Activated naive CD8-positive, alpha-beta T cell treated with anti-CD3 and anti-CD28 coated beads for 36 hours (primary cell): ENCODE measurements at regions not wholly inside any gene's neighbourhood (a gene's known extent, or its start where the extent isn't known, plus 50 kb on each side); places are given as distances from the start of the nearest gene placed in this dataset.

Experiments used
- DNase-seq: peaks from one replicate; pipeline ENCODE4 v3.0.0; 2021
- H3K27ac Mint-ChIP-seq: one replicate; pipeline ENCODE4 v1.8.0; 2022; ENCODE audit warnings: mild to moderate bottlenecking, moderate library complexity, mixed read lengths
- H3K27me3 Mint-ChIP-seq: one replicate; pipeline ENCODE4 v1.8.0; 2022; ENCODE audit warnings: mild to moderate bottlenecking, mixed read lengths
- H3K36me3 Mint-ChIP-seq: one replicate; pipeline ENCODE4 v1.8.0; 2021; ENCODE audit warnings: mild to moderate bottlenecking, mixed read lengths
- H3K4me1 Mint-ChIP-seq: one replicate; pipeline ENCODE4 v1.8.0; 2021; ENCODE audit warnings: mixed read lengths
- H3K4me3 Mint-ChIP-seq: one replicate; pipeline ENCODE4 v1.8.0; 2022; ENCODE audit warnings: mild to moderate bottlenecking, moderate library complexity, mixed read lengths
- H3K9me3 Mint-ChIP-seq: one replicate; pipeline ENCODE4 v1.8.0; 2022; ENCODE audit warnings: mixed read lengths

- Mint-ChIP-seq H3K4me1 (no peaks in the 10 kb centered on the region), H3K4me3 (no peak overlapping the region), H3K36me3 (no peaks in the 10 kb centered on the region), H3K27ac (no peak overlapping the region), H3K9me3 (no peaks in the 10 kb centered on the region), H3K27me3 (no peaks in the 10 kb centered on the region)
- no peak for DNase-seq
These were observed 203.7 kb downstream of the CTTN start for GRCh38 chr11:70601861-70602538.

DNA sequence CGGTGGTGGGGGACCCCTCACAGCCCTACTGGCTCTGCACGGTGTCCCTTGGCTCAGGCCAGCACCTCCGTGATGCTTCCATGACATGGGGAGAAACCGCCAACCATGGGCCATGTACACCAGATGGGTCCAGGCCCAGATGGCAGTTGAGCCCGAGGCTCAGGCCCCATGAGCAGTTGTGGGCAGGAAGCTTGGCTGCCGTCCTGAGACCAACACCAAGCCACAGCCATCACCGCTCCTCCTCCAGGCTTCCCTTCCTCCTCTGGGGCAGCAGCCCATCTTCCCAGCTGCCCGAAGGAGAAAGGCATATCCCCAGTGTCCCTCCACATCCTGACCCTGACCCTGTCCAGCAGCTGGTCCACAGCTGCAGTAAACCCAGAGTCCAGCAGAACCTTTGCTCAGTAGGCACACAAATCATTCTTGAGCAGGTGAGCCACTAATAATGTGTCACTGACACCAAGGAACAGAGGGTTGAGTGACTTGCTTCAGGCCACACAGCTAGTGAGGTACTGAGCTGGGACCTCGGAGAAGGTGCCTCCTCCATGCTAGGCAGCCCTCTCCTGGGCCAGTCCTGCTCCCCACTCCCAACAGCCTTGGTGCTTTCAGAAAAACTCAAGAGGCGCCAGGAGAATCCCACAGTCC, 204.9 kb downstream of the CTTN start:
- Mint-ChIP-seq H3K4me1 (no peaks in the 10 kb centered on the region), H3K27ac (no peak overlapping the region), H3K36me3 (no peaks in the 10 kb centered on the region), H3K9me3 (no peaks in the 10 kb centered on the region), H3K4me3 (no peak overlapping the region), H3K27me3 (no peaks in the 10 kb centered on the region)
- no peak for DNase-seq

DNA sequence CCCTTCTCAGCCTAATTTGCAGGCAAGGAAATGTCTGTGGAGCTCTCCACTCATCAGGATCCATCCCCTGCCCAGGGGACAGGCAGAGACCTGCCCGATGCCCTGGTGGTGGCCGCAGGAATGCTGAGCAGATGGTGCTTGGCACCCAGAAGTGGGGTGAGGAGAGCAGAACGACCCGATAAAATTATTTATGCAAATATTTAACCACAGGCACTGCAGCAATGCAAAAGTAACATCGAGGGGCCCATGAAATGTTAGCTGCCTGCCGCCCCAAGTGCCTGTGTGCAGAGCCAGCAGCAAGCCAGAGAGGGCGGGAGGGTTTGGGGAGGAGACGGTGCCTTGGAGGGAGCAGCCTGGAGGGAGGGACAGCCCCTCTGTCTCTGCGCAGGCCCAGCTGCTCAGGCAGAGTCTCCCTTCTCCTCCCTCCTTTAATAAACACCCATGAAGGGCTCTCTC, 205.5 kb downstream of the CTTN start:
- no peaks in the 10 kb centered on the region for H3K27me3 Mint-ChIP-seq
- H3K27ac Mint-ChIP-seq = no peak overlapping the region
- no peaks in the 10 kb centered on the region for H3K4me1 Mint-ChIP-seq
- H3K4me3 Mint-ChIP-seq = no peak overlapping the region
- H3K9me3 Mint-ChIP-seq = no peaks in the 10 kb centered on the region
- no peak for DNase-seq
- no peaks in the 10 kb centered on the region for H3K36me3 Mint-ChIP-seq

GRCh38 chr11:70604221-70604620, 205.9 kb downstream of the CTTN start:
- no peak for DNase-seq
- H3K9me3 Mint-ChIP-seq = no peaks in the 10 kb centered on the region
- H3K27ac Mint-ChIP-seq = no peak overlapping the region
- H3K4me1 Mint-ChIP-seq = no peaks in the 10 kb centered on the region
- no peaks in the 10 kb centered on the region for H3K36me3 Mint-ChIP-seq
- no peak overlapping the region for H3K4me3 Mint-ChIP-seq
- peaks cover 2% of the 10 kb centered on the region for H3K27me3 Mint-ChIP-seq

DNA sequence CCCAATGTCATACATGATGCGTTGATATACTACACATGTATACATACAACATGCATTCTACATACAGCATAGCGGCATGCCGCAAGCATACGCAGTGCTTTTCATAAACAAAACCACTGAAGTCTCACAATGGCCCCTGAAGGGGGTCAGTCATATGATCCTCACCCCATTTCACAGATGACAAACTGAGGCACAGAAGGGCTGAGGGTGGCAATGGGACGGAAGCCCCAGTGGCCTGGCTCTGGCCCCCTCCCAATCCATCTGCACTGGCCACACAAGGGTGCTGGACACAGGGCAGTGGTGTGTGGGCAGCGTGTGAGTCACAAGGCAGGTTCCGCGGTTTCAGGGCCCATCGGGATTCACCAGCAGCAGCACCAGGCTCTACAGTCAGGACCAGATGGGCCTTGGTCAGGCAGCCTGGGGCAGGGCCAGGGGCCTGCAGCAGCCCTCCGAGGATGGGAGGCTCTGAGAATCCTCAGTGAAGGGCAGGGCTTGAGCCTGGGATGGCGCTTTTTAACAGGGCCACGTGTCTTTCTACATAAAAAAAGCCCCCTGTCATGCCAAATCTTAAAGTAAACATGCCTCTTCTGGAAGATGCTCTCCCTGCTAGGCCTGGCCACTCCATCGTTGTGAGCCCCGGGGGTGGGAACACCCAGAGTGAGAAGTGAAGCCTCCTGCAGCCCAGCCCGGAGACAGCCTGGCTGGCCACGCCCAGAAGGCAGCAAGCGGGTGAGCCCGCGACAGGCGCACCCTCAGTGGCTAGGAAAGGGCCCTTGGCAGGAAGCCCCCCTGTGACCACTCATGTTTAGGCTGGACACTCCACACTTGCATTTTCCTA, 206.5 kb downstream of the CTTN start:
- H3K4me3 Mint-ChIP-seq = no peak overlapping the region
- no peak for DNase-seq
- no peaks in the 10 kb centered on the region for H3K4me1 Mint-ChIP-seq
- H3K27me3 Mint-ChIP-seq = peaks cover 4% of the 10 kb centered on the region
- H3K9me3 Mint-ChIP-seq = no peaks in the 10 kb centered on the region
- H3K27ac Mint-ChIP-seq = no peak overlapping the region
- H3K36me3 Mint-ChIP-seq = no peaks in the 10 kb centered on the region

DNA sequence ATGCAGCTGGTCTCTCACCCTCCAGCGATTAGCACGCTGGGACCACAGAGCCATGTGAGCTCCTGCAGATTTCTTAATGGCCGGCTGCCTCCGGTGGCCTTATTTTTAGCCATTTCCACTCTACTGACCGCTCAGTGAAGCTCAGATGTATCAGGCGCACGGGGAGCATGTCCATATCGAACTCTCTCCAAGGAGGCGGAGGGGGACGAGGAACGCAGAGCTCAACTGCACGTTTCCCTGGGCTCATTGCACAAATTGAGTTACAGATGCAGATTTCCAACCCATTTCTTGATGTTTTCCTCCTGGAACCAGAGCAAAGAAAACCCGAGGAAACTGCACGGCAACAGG, 207.1 kb downstream of the CTTN start:
- no peaks in the 10 kb centered on the region for H3K36me3 Mint-ChIP-seq
- no peak for DNase-seq

GRCh38 chr11:70605846-70606245, 207.5 kb downstream of the CTTN start:
- DNase-seq = no peak
- Mint-ChIP-seq H3K36me3 (no peaks in the 10 kb centered on the region), H3K27ac (no peak overlapping the region), H3K9me3 (no peaks in the 10 kb centered on the region), H3K4me3 (no peak overlapping the region), H3K4me1 (no peaks in the 10 kb centered on the region), H3K27me3 (peaks cover 9% of the 10 kb centered on the region)

More for the DNA sequence above, 207.1 kb downstream of the CTTN start:
- Mint-ChIP-seq H3K4me3 (no peak overlapping the region), H3K4me1 (no peaks in the 10 kb centered on the region), H3K27ac (no peak overlapping the region), H3K27me3 (peaks cover 7% of the 10 kb centered on the region), H3K9me3 (no peaks in the 10 kb centered on the region)

GRCh38 chr11:70606248-70606950, 208.1 kb downstream of the CTTN start:
- H3K36me3 Mint-ChIP-seq = no peaks in the 10 kb centered on the region
- H3K9me3 Mint-ChIP-seq = no peaks in the 10 kb centered on the region
- H3K27ac Mint-ChIP-seq = no peak overlapping the region
- no peaks in the 10 kb centered on the region for H3K4me1 Mint-ChIP-seq
- peaks cover 9% of the 10 kb centered on the region for H3K27me3 Mint-ChIP-seq
- H3K4me3 Mint-ChIP-seq = no peak overlapping the region
- DNase-seq = no peak

- no peak overlapping the region for H3K27ac Mint-ChIP-seq
- DNase-seq = no peak
- H3K9me3 Mint-ChIP-seq = no peaks in the 10 kb centered on the region
- H3K4me3 Mint-ChIP-seq = no peak overlapping the region
- H3K27me3 Mint-ChIP-seq = peaks cover 9% of the 10 kb centered on the region
- no peaks in the 10 kb centered on the region for H3K4me1 Mint-ChIP-seq
- no peaks in the 10 kb centered on the region for H3K36me3 Mint-ChIP-seq
These were observed 208.6 kb downstream of the CTTN start for GRCh38 chr11:70606951-70607330.

GRCh38 chr11:70607561-70607960, 209.2 kb downstream of the CTTN start:
- no peaks in the 10 kb centered on the region for H3K36me3 Mint-ChIP-seq
- no peaks in the 10 kb centered on the region for H3K9me3 Mint-ChIP-seq
- H3K4me3 Mint-ChIP-seq = no peak overlapping the region
- H3K27ac Mint-ChIP-seq = no peak overlapping the region
- H3K27me3 Mint-ChIP-seq = peaks cover 11% of the 10 kb centered on the region
- DNase-seq = no peak
- no peaks in the 10 kb centered on the region for H3K4me1 Mint-ChIP-seq

DNA sequence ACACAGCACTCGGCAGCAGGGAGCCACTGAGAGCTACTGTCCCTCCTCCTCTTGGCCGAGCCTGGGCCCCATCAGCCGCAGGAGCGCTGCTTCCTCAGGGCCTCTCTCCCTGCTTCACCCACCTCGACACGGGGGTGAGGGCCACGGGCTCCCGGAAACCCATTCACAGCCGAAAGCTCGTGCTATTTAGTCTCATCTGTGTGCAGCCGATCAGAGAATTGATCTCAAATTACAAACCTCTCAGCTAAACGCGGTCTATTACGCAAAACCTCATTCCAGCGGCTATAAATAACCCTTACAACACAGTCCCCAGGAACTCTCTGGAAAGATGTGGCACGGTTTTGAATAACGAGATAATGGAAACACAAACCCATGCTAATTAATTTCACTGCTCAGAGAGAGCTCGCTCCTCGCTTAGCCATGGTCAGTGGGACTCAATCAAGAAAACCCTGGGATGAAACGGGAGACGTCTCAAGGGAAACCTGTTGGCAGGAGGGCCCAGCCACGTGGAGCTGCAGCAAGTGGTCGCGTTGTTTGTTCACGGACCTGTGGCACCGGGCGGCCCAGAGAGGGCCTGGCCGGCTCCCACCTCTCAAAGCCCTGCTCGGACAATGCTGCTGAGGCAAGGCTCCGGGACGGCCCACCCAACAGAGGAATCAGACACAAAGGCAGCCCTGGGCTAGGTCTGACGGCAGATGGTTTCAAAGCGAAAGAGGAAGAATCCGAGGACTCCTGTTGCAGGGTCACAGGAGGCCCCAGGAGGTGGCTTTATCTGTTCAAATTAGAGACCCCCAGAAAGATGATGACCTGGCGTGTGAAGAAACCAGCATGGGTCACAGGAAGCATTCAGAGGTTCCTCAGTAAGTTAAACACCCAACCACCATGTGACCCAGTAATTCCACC, 210.5 kb downstream of the CTTN start:
- peaks cover 16% of the 10 kb centered on the region for H3K27me3 Mint-ChIP-seq
- no peak overlapping the region for H3K27ac Mint-ChIP-seq
- DNase-seq = no peak
- H3K36me3 Mint-ChIP-seq = no peaks in the 10 kb centered on the region
- H3K4me3 Mint-ChIP-seq = no peak overlapping the region
- H3K9me3 Mint-ChIP-seq = no peaks in the 10 kb centered on the region
- no peaks in the 10 kb centered on the region for H3K4me1 Mint-ChIP-seq

DNA sequence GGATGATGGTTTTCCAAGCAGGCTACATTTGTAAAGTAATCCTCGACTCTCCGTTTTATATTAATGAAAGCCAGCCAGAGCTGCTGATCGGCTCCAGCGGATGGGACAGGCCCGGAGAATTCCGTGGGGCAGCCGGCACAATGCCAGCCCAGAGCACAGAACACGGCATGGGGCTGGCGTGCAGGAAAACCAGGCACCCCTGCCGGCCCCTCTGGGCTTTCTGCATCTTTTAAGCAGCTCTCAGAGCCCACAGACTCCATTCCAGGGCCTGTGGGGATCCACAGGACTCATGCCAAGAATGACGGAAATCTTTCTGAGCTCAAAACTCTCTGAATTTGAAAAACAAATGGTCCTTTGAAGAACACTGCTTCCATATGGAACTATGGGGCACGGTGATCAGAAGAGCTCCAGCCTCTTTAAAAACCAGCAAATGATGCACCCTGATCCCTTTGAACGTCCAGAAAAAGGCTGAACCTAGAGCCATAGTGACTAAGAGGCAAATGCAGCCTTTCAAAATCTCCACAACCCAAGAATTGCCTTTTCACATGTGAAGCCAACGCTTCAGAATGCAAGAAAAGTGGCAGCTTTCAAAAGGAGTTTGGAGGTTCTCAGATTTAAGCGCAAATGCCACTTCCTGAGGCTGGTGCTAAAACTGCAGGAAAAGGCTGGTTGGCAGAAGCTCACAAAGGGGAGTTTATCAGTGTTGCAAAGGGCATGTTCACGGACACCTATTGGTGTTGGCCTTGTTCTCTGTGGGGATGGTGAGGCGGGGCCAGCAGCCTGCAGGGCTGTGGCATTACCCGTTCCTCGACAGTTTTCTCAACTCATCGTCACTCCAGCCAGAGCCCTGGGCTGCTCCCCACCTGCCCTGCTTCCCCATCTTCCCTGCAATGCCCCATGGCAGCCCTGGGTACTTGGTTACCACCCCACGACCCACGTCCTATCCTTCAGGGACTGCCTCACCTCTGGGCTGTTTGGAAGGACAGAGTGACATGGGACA, 212.5 kb downstream of the CTTN start:
- DNase-seq = no peak
- Mint-ChIP-seq H3K4me3 (no peak overlapping the region), H3K9me3 (no peaks in the 10 kb centered on the region), H3K27me3 (peaks cover 16% of the 10 kb centered on the region), H3K4me1 (no peaks in the 10 kb centered on the region), H3K36me3 (no peaks in the 10 kb centered on the region), H3K27ac (no peak overlapping the region)

- H3K27me3 Mint-ChIP-seq = peaks cover 16% of the 10 kb centered on the region
- H3K36me3 Mint-ChIP-seq = no peaks in the 10 kb centered on the region
- no peak overlapping the region for H3K27ac Mint-ChIP-seq
- H3K4me3 Mint-ChIP-seq = no peak overlapping the region
- no peaks in the 10 kb centered on the region for H3K4me1 Mint-ChIP-seq
- DNase-seq = no peak
- H3K9me3 Mint-ChIP-seq = no peaks in the 10 kb centered on the region
These were observed 213.5 kb downstream of the CTTN start for GRCh38 chr11:70611821-70612220.
